Esophagus muscularis mucosa (tissue), 4 donors: ENCODE measurements at regions not wholly inside any gene's neighbourhood (a gene's known extent, or its start where the extent isn't known, plus 50 kb on each side); places are given as distances from the start of the nearest gene placed in this dataset.

Experiments used
- DNase-seq: peaks from one replicate; pipeline ENCODE4 v3.0.0-alpha.2; 2017; ENCODE audit errors: extremely low spot score
- H3K27ac ChIP-seq, 4 donors: fragments of 200-600 bp; sonication (generic); replicated peaks in 1 of 4; 1 replicate in 3 of 4; 2 replicates in 1 of 4; pipeline ENCODE4 v1.5.1; 2016 to 2019; ENCODE audit warnings: mild to moderate bottlenecking in 1 of 4
- H3K27me3 ChIP-seq, 4 donors: fragments of 200-600 bp; sonication (generic); one replicate each; pipeline versions ENCODE4 v1.5.1 to v1.6.0; 2016 to 2019
- H3K36me3 ChIP-seq, 4 donors: fragments of 200-600 bp; sonication (generic); one replicate each; pipeline ENCODE4 v1.5.1; 2016 to 2019
- H3K4me1 ChIP-seq, 4 donors: fragments of 200-600 bp; sonication (generic); one replicate each; pipeline ENCODE4 v1.5.1; 2016 to 2019
- H3K4me3 ChIP-seq, 4 donors: fragments of 200-600 bp; sonication (generic); 1 replicate in 2 of 4; 2 replicates in 2 of 4; pipeline ENCODE4 v1.5.1; 2016 to 2019; ENCODE audit warnings: mild to moderate bottlenecking in 4 of 4, moderate library complexity in 1 of 4
- H3K9me3 ChIP-seq, 4 donors: fragments of 200-600 bp; sonication (generic); 1 replicate in 3 of 4; 2 replicates in 1 of 4; pipeline ENCODE4 v1.5.1; 2016 to 2019
- CTCF ChIP-seq, 3 experiments: fragments of 200-600 bp in 2 of 3; fragments of 450-650 bp in 1 of 3; sonication (generic) in 2 of 3; IDR thresholded peaks; one replicate each; pipeline ENCODE4 v1.5.1; 2017 to 2019; ENCODE audit warnings: antibody characterized with exemption in 3 of 3, mild to moderate bottlenecking in 2 of 3, moderate library complexity in 1 of 3
- EP300 ChIP-seq: sonication (generic); formaldehyde crosslinking; IDR thresholded peaks from one replicate; pipeline ENCODE4 v1.6.1; 2017; ENCODE audit warnings: antibody characterized with exemption
- POLR2A ChIP-seq: fragments of 450-650 bp; IDR thresholded peaks from one replicate; pipeline ENCODE4 v1.6.1; 2017; ENCODE audit warnings: antibody characterized with exemption, moderate library complexity, mild to moderate bottlenecking, low read depth
- POLR2AphosphoS5 ChIP-seq, 2 donors: sonication (generic); formaldehyde crosslinking; IDR thresholded peaks; one replicate each; pipeline ENCODE4 v1.6.1; 2017; ENCODE audit warnings: antibody characterized with exemption in 2 of 2
- WGBS: methylation state at CpG from one replicate; pipeline ENCODE4 v1.1.5; 2018; 5-methylcytosine and 5-hydroxymethylcytosine counted together
- intact Hi-C: fragments of 100-400 bp; cut with DNase I; formaldehyde crosslinking; loops from one replicate; pipeline ENCODE4 v1.15.1; 2023

GRCh38 chr6:1062786-1063545 is 248.9 kb upstream of the FOXQ1 start:
- no peaks in the 10 kb centered on the region for H3K9me3 ChIP-seq
- intact Hi-C loops, result no loop called here
- WGBS, result 80% methylated on average over 8 of the region's 8 CpGs
- TF ChIP-seq POLR2AphosphoS5 (IDR thresholded peaks at IDR 0.05) (no peak), POLR2A (no peak), CTCF (IDR thresholded peaks at IDR 0.05) (no peak), EP300 (no peak)
- no peaks in the 10 kb centered on the region for H3K4me1 ChIP-seq
- H3K4me3 ChIP-seq, result no peak overlapping the region
- H3K27ac ChIP-seq, result no peak overlapping the region
- H3K27me3 ChIP-seq, result no peaks in the 10 kb centered on the region
- no peaks in the 10 kb centered on the region for H3K36me3 ChIP-seq
- DNase-seq, result no peak

GRCh38 chr6:1059596-1059995 is 252.3 kb upstream of the FOXQ1 start:
- H3K36me3 ChIP-seq, result no peaks in the 10 kb centered on the region
- no peaks in the 10 kb centered on the region for H3K27me3 ChIP-seq
- no peak overlapping the region for H3K27ac ChIP-seq
- no peaks in the 10 kb centered on the region for H3K4me1 ChIP-seq
- no peak for TF ChIP-seq EP300
- no peak for TF ChIP-seq POLR2A
- no peak for TF ChIP-seq POLR2AphosphoS5 (IDR thresholded peaks at IDR 0.05)
- no peak for TF ChIP-seq CTCF (IDR thresholded peaks at IDR 0.05)
- no peak overlapping the region for H3K4me3 ChIP-seq
- WGBS, result 89% methylated on average over 6 of the region's 6 CpGs
- intact Hi-C loops, result no loop called here
- DNase-seq, result no peak
- H3K9me3 ChIP-seq, result no peaks in the 10 kb centered on the region

GRCh38 chr6:1057490-1058135 is 254.3 kb upstream of the FOXQ1 start:
- Histone ChIP-seq H3K27ac (no peak overlapping the region), H3K4me1 (no peaks in the 10 kb centered on the region), H3K4me3 (no peak overlapping the region), H3K9me3 (no peaks in the 10 kb centered on the region), H3K36me3 (no peaks in the 10 kb centered on the region), H3K27me3 (no peaks in the 10 kb centered on the region)
- DNase-seq, result no peak
- WGBS, result 87% methylated on average over 14 of the region's 14 CpGs
- intact Hi-C loops, result no loop called here
- no peak for TF ChIP-seq POLR2AphosphoS5 (IDR thresholded peaks at IDR 0.05)
- no peak for TF ChIP-seq POLR2A
- TF ChIP-seq EP300, result no peak
- TF ChIP-seq CTCF (IDR thresholded peaks at IDR 0.05), result no peak

- TF ChIP-seq POLR2AphosphoS5 (IDR thresholded peaks at IDR 0.05) (no peak), CTCF (IDR thresholded peaks at IDR 0.05) (no peak)
- Histone ChIP-seq H3K9me3 (no peaks in the 10 kb centered on the region), H3K4me1 (no peaks in the 10 kb centered on the region), H3K4me3 (no peak overlapping the region), H3K36me3 (no peaks in the 10 kb centered on the region), H3K27me3 (no peaks in the 10 kb centered on the region), H3K27ac (no peak overlapping the region)
- WGBS, result 76% methylated on average over 16 of the region's 16 CpGs
- intact Hi-C loops, result no loop called here
- no peak for DNase-seq
These were observed 256.6 kb upstream of the FOXQ1 start for GRCh38 chr6:1055015-1055921.
